H1 (cell line): ENCODE measurements at regions not wholly inside any gene's neighbourhood (a gene's known extent, or its start where the extent isn't known, plus 50 kb on each side); places are given as distances from the start of the nearest gene placed in this dataset.

Experiments used
- EP300 ChIP-seq, 2 experiments: IDR thresholded peaks; 1 replicate in 1 of 2; 2 replicates in 1 of 2; pipeline ENCODE4 v1.6.1; 2011 to 2012; ENCODE audit warnings: low read depth in 2 of 2, low read length in 2 of 2, mild to moderate bottlenecking in 2 of 2, borderline replicate concordance in 1 of 2, inconsistent platforms in 1 of 2, moderate library complexity in 1 of 2
- TF ChIP-seq, protein P1 (sequence below): IDR thresholded peaks from 2 replicates; pipeline ENCODE4 v1.6.1; 2012; ENCODE audit warnings: inconsistent platforms

- no peak for TF ChIP-seq EP300 (IDR thresholded peaks at IDR 0.05; ENCODE audit: borderline replicate concordance in 1 of 2, low read depth in 2 of 2, low read length in 2 of 2)
- TF ChIP-seq, protein P1, sequence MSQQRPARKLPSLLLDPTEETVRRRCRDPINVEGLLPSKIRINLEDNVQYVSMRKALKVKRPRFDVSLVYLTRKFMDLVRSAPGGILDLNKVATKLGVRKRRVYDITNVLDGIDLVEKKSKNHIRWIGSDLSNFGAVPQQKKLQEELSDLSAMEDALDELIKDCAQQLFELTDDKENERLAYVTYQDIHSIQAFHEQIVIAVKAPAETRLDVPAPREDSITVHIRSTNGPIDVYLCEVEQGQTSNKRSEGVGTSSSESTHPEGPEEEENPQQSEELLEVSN: no peak
Observed at GRCh38 chr4:66606215-66606614, 935.9 kb upstream of the EPHA5 start (continued).
